Astrocyte (in vitro differentiated cells and primary cell): ENCODE measurements at regions not wholly inside any gene's neighbourhood (a gene's known extent, or its start where the extent isn't known, plus 50 kb on each side); places are given as distances from the start of the nearest gene placed in this dataset.

Source experiments
- EZH2 ChIP-seq: IDR thresholded peaks from 2 replicates; pipeline ENCODE4 v1.6.1; 2012; ENCODE audit warnings: mild to moderate bottlenecking, low read length, inconsistent platforms; ENCODE audit not compliant: insufficient read depth
- TF ChIP-seq, protein P1 (sequence below): IDR thresholded peaks from 2 replicates; pipeline ENCODE4 v1.5.1; 2011; ENCODE audit warnings: low read depth, mild to moderate bottlenecking, inconsistent platforms, low read length, moderate library complexity; ENCODE audit not compliant: insufficient read depth

GRCh38 chr20:22762576-22763256, 178.3 kb upstream of the FOXA2 start:
- TF ChIP-seq, protein P1, sequence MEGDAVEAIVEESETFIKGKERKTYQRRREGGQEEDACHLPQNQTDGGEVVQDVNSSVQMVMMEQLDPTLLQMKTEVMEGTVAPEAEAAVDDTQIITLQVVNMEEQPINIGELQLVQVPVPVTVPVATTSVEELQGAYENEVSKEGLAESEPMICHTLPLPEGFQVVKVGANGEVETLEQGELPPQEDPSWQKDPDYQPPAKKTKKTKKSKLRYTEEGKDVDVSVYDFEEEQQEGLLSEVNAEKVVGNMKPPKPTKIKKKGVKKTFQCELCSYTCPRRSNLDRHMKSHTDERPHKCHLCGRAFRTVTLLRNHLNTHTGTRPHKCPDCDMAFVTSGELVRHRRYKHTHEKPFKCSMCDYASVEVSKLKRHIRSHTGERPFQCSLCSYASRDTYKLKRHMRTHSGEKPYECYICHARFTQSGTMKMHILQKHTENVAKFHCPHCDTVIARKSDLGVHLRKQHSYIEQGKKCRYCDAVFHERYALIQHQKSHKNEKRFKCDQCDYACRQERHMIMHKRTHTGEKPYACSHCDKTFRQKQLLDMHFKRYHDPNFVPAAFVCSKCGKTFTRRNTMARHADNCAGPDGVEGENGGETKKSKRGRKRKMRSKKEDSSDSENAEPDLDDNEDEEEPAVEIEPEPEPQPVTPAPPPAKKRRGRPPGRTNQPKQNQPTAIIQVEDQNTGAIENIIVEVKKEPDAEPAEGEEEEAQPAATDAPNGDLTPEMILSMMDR: no peak
- TF ChIP-seq EZH2: no peak
